OCI-LY1 (cell line): ENCODE measurements at regions not wholly inside any gene's neighbourhood (a gene's known extent, or its start where the extent isn't known, plus 50 kb on each side); places are given as distances from the start of the nearest gene placed in this dataset.

Source experiments
- H2AFZ ChIP-seq: fragments of 200-600 bp; sonication (generic), shearing (Covaris generic); 2 replicates; pipeline ENCODE4 v1.6.0; 2014; ENCODE audit warnings: antibody characterized with exemption, mild to moderate bottlenecking, low read length
- H3F3A ChIP-seq: fragments of 200-600 bp; sonication (generic), shearing (Covaris generic); 2 replicates; pipeline ENCODE4 v1.6.0; 2014; ENCODE audit warnings: mild to moderate bottlenecking, antibody characterized with exemption, low read length, moderate library complexity; ENCODE audit not compliant: insufficient read depth
- H3K27ac ChIP-seq: fragments of 200-600 bp; sonication (generic); 2 replicates; pipeline ENCODE4 v1.5.1; 2014; ENCODE audit warnings: low read length, mixed run types, mild to moderate bottlenecking, low read depth; ENCODE audit not compliant: poor library complexity, severe bottlenecking
- H3K27me3 ChIP-seq: fragments of 200-600 bp; sonication (generic); 2 replicates; pipeline ENCODE4 v1.6.0; 2014; ENCODE audit warnings: antibody characterized with exemption, mild to moderate bottlenecking, low read length, moderate library complexity; ENCODE audit not compliant: insufficient read depth
- H3K36me3 ChIP-seq: fragments of 200-600 bp; sonication (generic); 2 replicates; pipeline ENCODE4 v1.6.1; 2014; ENCODE audit warnings: mild to moderate bottlenecking, antibody characterized with exemption, low read length, moderate library complexity, mixed read lengths; ENCODE audit not compliant: insufficient read depth
- H3K4me1 ChIP-seq: fragments of 200-600 bp; sonication (generic); 2 replicates; pipeline ENCODE4 v1.5.1; 2014; ENCODE audit warnings: mild to moderate bottlenecking, low read length, moderate library complexity; ENCODE audit not compliant: insufficient read depth, severe bottlenecking
- H3K4me2 ChIP-seq: fragments of 200-600 bp; sonication (generic), shearing (Covaris generic); 2 replicates; pipeline ENCODE4 v1.6.1; 2014; ENCODE audit warnings: low read length
- H3K4me3 ChIP-seq: fragments of 200-600 bp; sonication (generic); 2 replicates; pipeline ENCODE4 v1.5.1; 2014; ENCODE audit warnings: low read length, low read depth, mild to moderate bottlenecking, mixed read lengths; ENCODE audit not compliant: poor library complexity, severe bottlenecking
- H3K79me2 ChIP-seq: fragments of 200-600 bp; shearing (Covaris generic); 2 replicates; pipeline ENCODE4 v1.6.1; 2016; ENCODE audit warnings: mixed run types, low read length, mixed read lengths; ENCODE audit not compliant: insufficient read depth
- H3K9ac ChIP-seq: fragments of 200-600 bp; sonication (generic), shearing (Covaris generic); 2 replicates; pipeline ENCODE4 v1.6.1; 2014; ENCODE audit warnings: mild to moderate bottlenecking, low read length, mixed read lengths
- H3K9me2 ChIP-seq: fragments of 200-600 bp; sonication (generic), shearing (Covaris generic); 2 replicates; pipeline ENCODE4 v1.6.1; 2014; ENCODE audit warnings: low read depth, mild to moderate bottlenecking, low read length, mixed read lengths
- H3K9me3 ChIP-seq: fragments of 200-600 bp; shearing (Covaris generic); 2 replicates; pipeline ENCODE4 v1.6.1; 2014; ENCODE audit warnings: low read length, mixed read lengths
- H4K20me1 ChIP-seq: fragments of 200-600 bp; sonication (generic), shearing (Covaris generic); 2 replicates; pipeline ENCODE4 v1.6.0; 2016; ENCODE audit warnings: mild to moderate bottlenecking, low read length; ENCODE audit not compliant: insufficient read depth
- CTCF ChIP-seq: fragments of 200-600 bp; sonication (generic), shearing (Covaris generic); IDR thresholded peaks from 2 replicates; pipeline ENCODE4 v1.5.1; 2017; ENCODE audit warnings: mild to moderate bottlenecking, antibody characterized with exemption, low read length, moderate library complexity, mixed read lengths
- EZH2 ChIP-seq: fragments of 200-600 bp; sonication (generic), shearing (Covaris generic); IDR thresholded peaks from 2 replicates; pipeline ENCODE4 v1.8.0; 2017; ENCODE audit warnings: borderline replicate concordance, mixed run types, mild to moderate bottlenecking, antibody characterized with exemption, low read length, moderate library complexity, mixed read lengths

DNA sequence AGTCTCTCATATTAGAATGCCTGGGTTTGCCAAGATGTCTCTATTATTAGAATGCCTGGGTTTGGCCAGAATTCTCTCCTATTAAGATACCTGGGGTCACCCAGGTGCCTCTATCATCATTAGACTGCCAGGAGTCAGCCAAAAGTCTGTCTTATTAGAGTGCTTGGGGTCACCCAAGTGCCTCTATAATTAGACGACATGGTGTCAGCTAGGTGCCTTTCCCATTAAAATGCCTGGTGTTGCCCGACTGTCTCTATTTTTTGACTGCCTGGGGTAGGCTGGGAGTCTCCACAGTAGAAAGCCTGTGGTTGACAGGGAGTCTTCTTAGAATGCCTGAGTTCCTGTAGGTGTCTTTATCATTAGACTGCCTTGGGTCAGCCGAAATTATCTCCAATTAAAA lies 1536.6 kb downstream of the UQCRFS1 start:
- Histone ChIP-seq H3K36me3 (no peaks in the 10 kb centered on the region), H3K4me2 (no peak overlapping the region), H3K79me2 (no peaks in the 10 kb centered on the region), H3K4me3 (no peak overlapping the region), H3F3A (no peaks in the 10 kb centered on the region), H4K20me1 (no peaks in the 10 kb centered on the region), H3K9me3 (no peaks in the 10 kb centered on the region), H3K4me1 (no peaks in the 10 kb centered on the region), H3K27ac (no peak overlapping the region), H3K9ac (no peak overlapping the region), H3K27me3 (no peaks in the 10 kb centered on the region), H3K9me2 (no peaks in the 10 kb centered on the region), H2AFZ (no peak overlapping the region)
- TF ChIP-seq EZH2 (no peak), CTCF (no peak)

DNA sequence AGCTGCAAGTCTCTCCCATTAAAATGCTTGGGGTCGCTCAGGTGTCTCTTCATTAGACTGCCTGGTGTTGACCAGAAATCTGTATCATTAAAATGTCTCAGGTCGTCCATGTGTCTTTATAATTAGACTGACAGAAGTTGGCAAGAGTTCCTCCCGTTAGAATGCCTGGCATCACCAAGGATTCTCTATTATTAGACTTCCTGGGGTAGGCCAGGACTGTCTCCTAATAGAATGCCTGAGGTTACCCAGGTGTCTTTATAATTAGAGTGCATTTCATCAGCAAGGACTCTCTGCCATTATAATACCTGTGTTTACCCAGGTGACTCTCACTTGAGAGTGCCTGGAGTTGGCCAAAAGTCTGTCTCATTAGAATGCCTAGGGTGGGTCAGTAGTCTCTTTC lies 1537.2 kb downstream of the UQCRFS1 start:
- Histone ChIP-seq H3K36me3 (no peaks in the 10 kb centered on the region), H3K9ac (no peak overlapping the region), H3K4me1 (no peaks in the 10 kb centered on the region), H2AFZ (no peak overlapping the region), H3K9me3 (no peaks in the 10 kb centered on the region), H3K27me3 (no peaks in the 10 kb centered on the region), H3K4me3 (no peak overlapping the region), H4K20me1 (no peaks in the 10 kb centered on the region), H3K4me2 (no peak overlapping the region), H3K27ac (no peak overlapping the region), H3K9me2 (no peaks in the 10 kb centered on the region), H3F3A (no peaks in the 10 kb centered on the region), H3K79me2 (no peaks in the 10 kb centered on the region)
- TF ChIP-seq EZH2: no peak
- TF ChIP-seq CTCF: no peak

DNA sequence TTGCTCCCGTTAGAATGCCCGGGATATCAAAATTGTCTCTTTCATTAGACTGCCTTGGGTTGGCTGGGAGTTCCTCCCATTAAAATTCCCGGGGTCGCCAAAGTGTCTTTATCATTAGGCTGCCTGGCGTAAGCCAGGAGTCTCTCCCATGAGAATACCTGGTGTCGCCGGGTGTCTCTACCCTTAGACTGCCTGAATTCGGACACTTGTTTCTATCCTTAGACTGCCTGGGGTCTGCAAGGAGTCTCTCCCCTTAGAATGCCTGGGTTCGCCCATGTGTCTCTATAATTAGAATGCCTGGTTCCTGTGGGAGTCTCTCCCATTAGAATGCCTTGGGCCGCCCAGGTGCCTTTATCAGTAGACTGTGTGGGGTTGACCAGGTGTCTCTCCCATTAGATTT lies 1538.2 kb downstream of the UQCRFS1 start:
- H3K9me2 ChIP-seq: no peaks in the 10 kb centered on the region
- no peak for TF ChIP-seq EZH2
- no peak for TF ChIP-seq CTCF
- no peaks in the 10 kb centered on the region for H3K4me1 ChIP-seq
- no peak overlapping the region for H3K4me3 ChIP-seq
- no peak overlapping the region for H3K9ac ChIP-seq
- no peaks in the 10 kb centered on the region for H3K36me3 ChIP-seq
- no peaks in the 10 kb centered on the region for H3K9me3 ChIP-seq
- no peaks in the 10 kb centered on the region for H3K79me2 ChIP-seq
- H3F3A ChIP-seq: no peaks in the 10 kb centered on the region
- H2AFZ ChIP-seq: no peak overlapping the region
- H3K27ac ChIP-seq: no peak overlapping the region
- H4K20me1 ChIP-seq: no peaks in the 10 kb centered on the region
- H3K4me2 ChIP-seq: no peak overlapping the region
- H3K27me3 ChIP-seq: no peaks in the 10 kb centered on the region
